ENCODE measurements at regions not wholly inside any gene's neighbourhood (a gene's known extent, or its start where the extent isn't known, plus 50 kb on each side); places are given as distances from the start of the nearest gene placed in this dataset.

GRCh38 chr12:68505970-68506369, 104.7 kb upstream of the RAP1B start:
- no peak overlapping the region for H3K27ac ChIP-seq (ENCODE audit: low read length)
- no peaks in the 10 kb centered on the region for H3K36me3 ChIP-seq (replicated peaks; ENCODE audit: insufficient read depth, low read length)
- no peaks in the 10 kb centered on the region for H3K9me2 ChIP-seq (replicated peaks; ENCODE audit: insufficient read depth, low read length)
- no peak for DNase-seq
- H3K27me3 ChIP-seq (replicated peaks; ENCODE audit: insufficient read depth, low read length) = no peaks in the 10 kb centered on the region
- no peaks in the 10 kb centered on the region for H3K9me3 ChIP-seq (replicated peaks; ENCODE audit: insufficient read depth, low read length)
- H3K9ac ChIP-seq (ENCODE audit: low read length) = no peak overlapping the region
- no peaks in the 10 kb centered on the region for H3F3A ChIP-seq (ENCODE audit: insufficient read depth, low read length)
- 0 out of 2 replicates have a peak, but pooled peaks cover 4% of the 10 kb centered on the region for H3K4me1 ChIP-seq (ENCODE audit: low read length)
- no peaks in the 10 kb centered on the region for H3K79me2 ChIP-seq (ENCODE audit: low read length)
- TF ChIP-seq, protein P1, sequence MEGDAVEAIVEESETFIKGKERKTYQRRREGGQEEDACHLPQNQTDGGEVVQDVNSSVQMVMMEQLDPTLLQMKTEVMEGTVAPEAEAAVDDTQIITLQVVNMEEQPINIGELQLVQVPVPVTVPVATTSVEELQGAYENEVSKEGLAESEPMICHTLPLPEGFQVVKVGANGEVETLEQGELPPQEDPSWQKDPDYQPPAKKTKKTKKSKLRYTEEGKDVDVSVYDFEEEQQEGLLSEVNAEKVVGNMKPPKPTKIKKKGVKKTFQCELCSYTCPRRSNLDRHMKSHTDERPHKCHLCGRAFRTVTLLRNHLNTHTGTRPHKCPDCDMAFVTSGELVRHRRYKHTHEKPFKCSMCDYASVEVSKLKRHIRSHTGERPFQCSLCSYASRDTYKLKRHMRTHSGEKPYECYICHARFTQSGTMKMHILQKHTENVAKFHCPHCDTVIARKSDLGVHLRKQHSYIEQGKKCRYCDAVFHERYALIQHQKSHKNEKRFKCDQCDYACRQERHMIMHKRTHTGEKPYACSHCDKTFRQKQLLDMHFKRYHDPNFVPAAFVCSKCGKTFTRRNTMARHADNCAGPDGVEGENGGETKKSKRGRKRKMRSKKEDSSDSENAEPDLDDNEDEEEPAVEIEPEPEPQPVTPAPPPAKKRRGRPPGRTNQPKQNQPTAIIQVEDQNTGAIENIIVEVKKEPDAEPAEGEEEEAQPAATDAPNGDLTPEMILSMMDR (IDR thresholded peaks at IDR 0.05; ENCODE audit: low read length) = no peak
- TF ChIP-seq EZH2 (optimal IDR thresholded peaks at IDR 0.05; ENCODE audit: low read depth, low read length) (no peak), EZH2phosphoT487 (IDR thresholded peaks at IDR 0.05; ENCODE audit: low read length) (no peak)
- no peak overlapping the region for H3K4me2 ChIP-seq (ENCODE audit: low read depth, low read length)
- H4K20me1 ChIP-seq (ENCODE audit: insufficient read depth, low read length) = no peaks in the 10 kb centered on the region
- H2AFZ ChIP-seq (ENCODE audit: low read length) = 0 out of 2 replicates have a peak overlapping the region, but pooled peaks have one; percentile 27
- H3K4me3 ChIP-seq (ENCODE audit: low read length) = no peak overlapping the region

DNA sequence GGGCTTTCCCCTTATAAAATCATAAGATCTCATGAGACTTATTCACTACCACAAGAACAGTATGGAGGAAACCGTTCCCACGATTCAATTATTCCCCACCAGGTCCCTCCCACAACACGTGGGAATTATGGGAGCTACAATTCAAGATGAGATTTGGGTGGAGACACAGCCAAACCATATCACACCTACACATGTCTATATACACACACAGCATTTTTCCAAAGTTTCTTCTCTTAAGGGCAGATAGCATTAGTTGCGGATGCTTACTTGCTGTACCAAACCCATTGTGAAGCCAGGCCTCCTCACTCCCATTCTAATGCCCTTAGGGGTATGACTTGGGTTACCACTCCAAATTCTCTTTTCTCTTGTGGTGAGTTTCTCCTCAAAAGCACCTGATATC, 104.1 kb upstream of the RAP1B start:
- TF ChIP-seq, protein P1 (IDR thresholded peaks at IDR 0.05; ENCODE audit: low read length) = no peak
- TF ChIP-seq EZH2 (optimal IDR thresholded peaks at IDR 0.05; ENCODE audit: low read depth, low read length) (no peak), EZH2phosphoT487 (IDR thresholded peaks at IDR 0.05; ENCODE audit: low read length) (no peak)
- H3K4me2 ChIP-seq (ENCODE audit: low read depth, low read length) = no peak overlapping the region
- no peaks in the 10 kb centered on the region for H3K36me3 ChIP-seq (replicated peaks; ENCODE audit: insufficient read depth, low read length)
- H3K27me3 ChIP-seq (replicated peaks; ENCODE audit: insufficient read depth, low read length) = no peaks in the 10 kb centered on the region
- H3K9me3 ChIP-seq (replicated peaks; ENCODE audit: insufficient read depth, low read length) = no peaks in the 10 kb centered on the region
- H3K9me2 ChIP-seq (replicated peaks; ENCODE audit: insufficient read depth, low read length) = no peaks in the 10 kb centered on the region
- no peak overlapping the region for H3K4me3 ChIP-seq (ENCODE audit: low read length)
- H3K27ac ChIP-seq (ENCODE audit: low read length) = no peak overlapping the region
- 0 out of 2 replicates have a peak, but pooled peaks cover 4% of the 10 kb centered on the region for H3K4me1 ChIP-seq (ENCODE audit: low read length)
- H3K9ac ChIP-seq (ENCODE audit: low read length) = no peak overlapping the region
- H4K20me1 ChIP-seq (ENCODE audit: insufficient read depth, low read length) = no peaks in the 10 kb centered on the region
- no peak overlapping the region for H2AFZ ChIP-seq (ENCODE audit: low read length)
- H3K79me2 ChIP-seq (ENCODE audit: low read length) = no peaks in the 10 kb centered on the region
- DNase-seq = no peak
- H3F3A ChIP-seq (ENCODE audit: insufficient read depth, low read length) = no peaks in the 10 kb centered on the region

- DNase-seq = no peak
- Histone ChIP-seq H4K20me1 (ENCODE audit: insufficient read depth, low read length) (no peaks in the 10 kb centered on the region), H3K36me3 (replicated peaks; ENCODE audit: insufficient read depth, low read length) (no peaks in the 10 kb centered on the region), H3K4me2 (ENCODE audit: low read depth, low read length) (no peak overlapping the region), H3K4me1 (ENCODE audit: low read length) (0 out of 2 replicates have a peak, but pooled peaks cover 4% of the 10 kb centered on the region), H2AFZ (ENCODE audit: low read length) (no peak overlapping the region), H3K9me2 (replicated peaks; ENCODE audit: insufficient read depth, low read length) (no peaks in the 10 kb centered on the region), H3K27ac (ENCODE audit: low read length) (no peak overlapping the region), H3F3A (ENCODE audit: insufficient read depth, low read length) (no peaks in the 10 kb centered on the region), H3K9me3 (replicated peaks; ENCODE audit: insufficient read depth, low read length) (no peaks in the 10 kb centered on the region), H3K4me3 (ENCODE audit: low read length) (no peak overlapping the region), H3K9ac (ENCODE audit: low read length) (no peak overlapping the region), H3K27me3 (replicated peaks; ENCODE audit: insufficient read depth, low read length) (no peaks in the 10 kb centered on the region), H3K79me2 (ENCODE audit: low read length) (no peaks in the 10 kb centered on the region)
- no peak for TF ChIP-seq EZH2phosphoT487 (IDR thresholded peaks at IDR 0.05; ENCODE audit: low read length)
- TF ChIP-seq, protein P1 (IDR thresholded peaks at IDR 0.05; ENCODE audit: low read length) = no peak
- no peak for TF ChIP-seq EZH2 (optimal IDR thresholded peaks at IDR 0.05; ENCODE audit: low read depth, low read length)
Measured at GRCh38 chr12:68507657-68508056, 103.0 kb upstream of the RAP1B start.

All from MM.1S (cell line).